ENCODE measurements at regions not wholly inside any gene's neighbourhood (a gene's known extent, or its start where the extent isn't known, plus 50 kb on each side); places are given as distances from the start of the nearest gene placed in this dataset.
"Not testable (repeated sequence)": the region's sequence is repeated elsewhere in the genome, so short reads cannot be mapped to it uniquely, and the experiment has no call there.

GRCh38 chr5:98206566-98206965, 566.9 kb upstream of the RGMB start:
- no peak for TF ChIP-seq CTCF (IDR thresholded peaks at IDR 0.05; ENCODE audit: low read depth, low read length)
- DNase-seq (ENCODE audit: extremely low read depth, low read depth) = no peak

GRCh38 chr5:98209418-98209817, 564.0 kb upstream of the RGMB start:
- TF ChIP-seq CTCF (IDR thresholded peaks at IDR 0.05; ENCODE audit: low read depth, low read length) = no peak
- DNase-seq (ENCODE audit: extremely low read depth, low read depth) = no peak

- TF ChIP-seq CTCF (IDR thresholded peaks at IDR 0.05; ENCODE audit: low read depth, low read length) = no peak
- no peak for DNase-seq (ENCODE audit: extremely low read depth, low read depth)
Observed at GRCh38 chr5:98214240-98215051, 559.0 kb upstream of the RGMB start.

GRCh38 chr5:98217138-98217537, 556.3 kb upstream of the RGMB start:
- no peak for TF ChIP-seq CTCF (IDR thresholded peaks at IDR 0.05; ENCODE audit: low read depth, low read length)
- no peak for DNase-seq (ENCODE audit: extremely low read depth, low read depth)

- no peak for DNase-seq (ENCODE audit: extremely low read depth, low read depth)
- TF ChIP-seq CTCF (IDR thresholded peaks at IDR 0.05; ENCODE audit: low read depth, low read length) = no peak
Observed at GRCh38 chr5:98218838-98219237, 554.6 kb upstream of the RGMB start.

- DNase-seq (ENCODE audit: extremely low read depth, low read depth) = no peak
- no peak for TF ChIP-seq CTCF (IDR thresholded peaks at IDR 0.05; ENCODE audit: low read depth, low read length)
Observed at GRCh38 chr5:98227489-98227888, 546.0 kb upstream of the RGMB start.

GRCh38 chr5:98231089-98231488, 542.4 kb upstream of the RGMB start:
- no peak for DNase-seq (ENCODE audit: extremely low read depth, low read depth)

GRCh38 chr5:98237794-98238193, 535.7 kb upstream of the RGMB start:
- DNase-seq (ENCODE audit: extremely low read depth, low read depth) = not testable (repeated sequence)

More at GRCh38 chr5:98231089-98231488, 542.4 kb upstream of the RGMB start:
- no peak for TF ChIP-seq CTCF (IDR thresholded peaks at IDR 0.05; ENCODE audit: low read depth, low read length)

All from AG09319 (cell line).